ENCODE measurements at regions not wholly inside any gene's neighbourhood (a gene's known extent, or its start where the extent isn't known, plus 50 kb on each side); places are given as distances from the start of the nearest gene placed in this dataset.

- TF ChIP-seq SUZ12 (IDR thresholded peaks at IDR 0.05; ENCODE audit: extremely low read depth, insufficient read depth, insufficient read length) (no peak), YY1 (IDR thresholded peaks at IDR 0.05; ENCODE audit: insufficient read depth, insufficient read length) (no peak), ZNF274 (IDR thresholded peaks at IDR 0.05; ENCODE audit: low read depth, low read length) (no peak)
Observed at GRCh38 chr14:71271166-71271945, 364.1 kb downstream of the PCNX1 start.
